ENCODE measurements at regions not wholly inside any gene's neighbourhood (a gene's known extent, or its start where the extent isn't known, plus 50 kb on each side); places are given as distances from the start of the nearest gene placed in this dataset.

GRCh38 chr2:234865586-234865985 lies 86.2 kb upstream of the SH3BP4 start:
- DNase-seq (no peak), ATAC-seq (no peak)
- TF ChIP-seq CTCF (IDR thresholded peaks at IDR 0.05) (no peak), POLR2A (IDR thresholded peaks at IDR 0.05) (no peak)
- no peaks in the 10 kb centered on the region for H3K36me3 ChIP-seq
- H3K4me3 ChIP-seq, result no peak overlapping the region
- intact Hi-C loops (cut with DNase I), result no loop called here
- peaks cover 2 to 31% (median 21%) of the 10 kb centered on the region in 12 donors for H3K4me1 ChIP-seq
- 81 to 88% (median 87%) methylated on average over 2 of the region's 2 CpGs for WGBS, 4 donors
- peaks cover 0 to 8% (median 3%) of the 10 kb centered on the region in 12 donors for H3K9me3 ChIP-seq
- H3K27me3 ChIP-seq, result no peaks in the 10 kb centered on the region
- no peak overlapping the region for H3K27ac ChIP-seq

GRCh38 chr2:234865040-234865439 lies 86.8 kb upstream of the SH3BP4 start:
- no peaks in the 10 kb centered on the region for H3K36me3 ChIP-seq
- DNase-seq (no peak), ATAC-seq (no peak)
- peaks cover 0 to 8% (median 3%) of the 10 kb centered on the region in 12 donors for H3K9me3 ChIP-seq
- H3K4me3 ChIP-seq, result no peak overlapping the region
- peaks cover 2 to 31% (median 21%) of the 10 kb centered on the region in 12 donors for H3K4me1 ChIP-seq
- TF ChIP-seq POLR2A (IDR thresholded peaks at IDR 0.05) (no peak), CTCF (IDR thresholded peaks at IDR 0.05) (no peak)
- no peaks in the 10 kb centered on the region for H3K27me3 ChIP-seq
- intact Hi-C loops (cut with DNase I), result no loop called here
- WGBS, 4 donors, result 77 to 88% (median 82%) methylated on average over 5 of the region's 5 CpGs
- H3K27ac ChIP-seq, result no peak overlapping the region

GRCh38 chr2:234864506-234864905 lies 87.3 kb upstream of the SH3BP4 start:
- peaks cover 2 to 31% (median 21%) of the 10 kb centered on the region in 12 donors for H3K4me1 ChIP-seq
- no peak for DNase-seq
- ATAC-seq, result no peak
- H3K9me3 ChIP-seq, result peaks cover 0 to 8% (median 3%) of the 10 kb centered on the region in 12 donors
- TF ChIP-seq CTCF (IDR thresholded peaks at IDR 0.05) (no peak), POLR2A (IDR thresholded peaks at IDR 0.05) (no peak)
- H3K4me3 ChIP-seq, result no peak overlapping the region
- intact Hi-C loops (cut with DNase I), result no loop called here
- no peaks in the 10 kb centered on the region for H3K27me3 ChIP-seq
- H3K36me3 ChIP-seq, result no peaks in the 10 kb centered on the region
- no peak overlapping the region for H3K27ac ChIP-seq
- WGBS, 4 donors, result 91 to 96% (median 94%) methylated on average over 5 of the region's 5 CpGs

- 54 to 72% (median 65%) methylated on average over 17 of the region's 17 CpGs for WGBS, 4 donors
- H3K27me3 ChIP-seq, result no peaks in the 10 kb centered on the region
- peak in 3 of 4 donors; percentile 59 to 83 (median 69) for ATAC-seq
- peak overlapping the region in 5 of 12 donors; percentile 2 to 58 (median 24) for H3K27ac ChIP-seq
- H3K4me1 ChIP-seq, result peaks cover 2 to 31% (median 21%) of the 10 kb centered on the region in 12 donors
- DNase-seq, result peak in 4 of 5 donors; percentile 29 to 74 (median 64)
- TF ChIP-seq POLR2A (IDR thresholded peaks at IDR 0.05) (no peak), CTCF (IDR thresholded peaks at IDR 0.05) (no peak)
- intact Hi-C loops (cut with DNase I), result no loop called here
- peaks cover 0 to 8% (median 3%) of the 10 kb centered on the region in 12 donors for H3K9me3 ChIP-seq
- no peaks in the 10 kb centered on the region for H3K36me3 ChIP-seq
- no peak overlapping the region for H3K4me3 ChIP-seq
Measured at GRCh38 chr2:234863043-234863934, 88.5 kb upstream of the SH3BP4 start.

All from heart left ventricle (tissue), 16 donors.